B cell (primary cell): ENCODE measurements at regions not wholly inside any gene's neighbourhood (a gene's known extent, or its start where the extent isn't known, plus 50 kb on each side); places are given as distances from the start of the nearest gene placed in this dataset.

Experiments
- ATAC-seq: fragments of 200-7000 bp; cut with Tn5 transposase; one replicate; pipeline ENCODE4 v1.10.0; 2021; ENCODE audit warnings: low read depth, mild to moderate bottlenecking, moderate number of reproducible peaks, moderate library complexity
- CTCF ChIA-PET: fragments of 350-600 bp; sonication (Branson Sonifier 250); formaldehyde crosslinking; loops from one replicate; lab custom pipeline; 2021; ENCODE audit warnings: antibody characterized with exemption, inconsistent platforms; lab: Charles Lee
- POLR2A ChIA-PET: fragments of 350-600 bp; sonication (Branson Sonifier 250); formaldehyde crosslinking; loops from one replicate; lab custom pipeline; 2021; ENCODE audit warnings: antibody characterized with exemption; lab: Charles Lee
- DNase-seq: peaks from one replicate; pipeline ENCODE4 v3.0.0; 2013
- H2AFZ ChIP-seq: 2 replicates; pipeline ENCODE4 v1.6.1; 2012; ENCODE audit warnings: mild to moderate bottlenecking, low read depth, low read length; ENCODE audit not compliant: insufficient read depth, poor library complexity, severe bottlenecking
- H3K27ac ChIP-seq, 2 donors: 1 replicate in 1 of 2; 2 replicates in 1 of 2; pipeline ENCODE4 v1.5.1; 2012 to 2013; ENCODE audit warnings: low read length in 2 of 2, mild to moderate bottlenecking in 2 of 2, moderate library complexity in 1 of 2
- H3K27me3 ChIP-seq, 4 experiments: fragments of 200-600 bp in 1 of 4; sonication (generic) in 1 of 4; replicated peaks in 1 of 4; 1 replicate in 2 of 4; 2 replicates in 2 of 4; pipeline versions ENCODE4 v1.6.1 to v1.7.0; 2013 to 2016; ENCODE audit warnings: low read length in 3 of 4, mild to moderate bottlenecking in 2 of 4, mixed read lengths in 1 of 4, moderate library complexity in 1 of 4; ENCODE audit not compliant: insufficient read depth in 4 of 4, control insufficient read depth in 3 of 4; ENCODE audit errors: control extremely low read depth in 1 of 4
- H3K36me3 ChIP-seq, 2 experiments: replicated peaks in 1 of 2; 1 replicate in 1 of 2; 2 replicates in 1 of 2; pipeline versions ENCODE4 v1.6.1 to v1.7.1; 2013; ENCODE audit warnings: low read length in 1 of 2; ENCODE audit not compliant: insufficient read depth in 2 of 2, control insufficient read depth in 1 of 2; ENCODE audit errors: control extremely low read depth in 1 of 2, extremely low read depth in 1 of 2
- H3K4me1 ChIP-seq, 2 donors: fragments of 200-600 bp in 1 of 2; sonication (generic) in 1 of 2; 1 replicate in 1 of 2; 2 replicates in 1 of 2; pipeline versions ENCODE4 v1.5.1 to v1.6.1; 2013 to 2017; ENCODE audit warnings: low read length in 2 of 2; ENCODE audit not compliant: control insufficient read depth in 2 of 2, insufficient read depth in 2 of 2
- H3K4me2 ChIP-seq: replicated peaks from 2 replicates; pipeline ENCODE3; 2012; ENCODE audit warnings: mild to moderate bottlenecking, low read depth, low read length; ENCODE audit not compliant: poor library complexity, severe bottlenecking
- H3K4me3 ChIP-seq, 5 experiments: fragments of 200-600 bp in 1 of 5; sonication (generic) in 1 of 5; 1 replicate in 3 of 5; 2 replicates in 2 of 5; pipeline versions ENCODE4 v1.5.1 to v1.7.0; 2011 to 2016; ENCODE audit warnings: low read length in 4 of 5, mild to moderate bottlenecking in 4 of 5, low read depth in 2 of 5, control low read depth in 1 of 5, moderate library complexity in 1 of 5; ENCODE audit not compliant: insufficient read depth in 1 of 5; ENCODE audit errors: control extremely low read depth in 1 of 5, extremely low read depth in 1 of 5
- H3K79me2 ChIP-seq: fragments of 200-600 bp; sonication (generic); one replicate; pipeline ENCODE4 v1.6.0; 2016; ENCODE audit warnings: low read length; ENCODE audit not compliant: control insufficient read depth, insufficient read depth
- H3K9ac ChIP-seq: fragments of 200-600 bp; sonication (generic); 2 replicates; pipeline ENCODE4 v1.6.1; 2017; ENCODE audit warnings: mild to moderate bottlenecking, low read length, moderate library complexity
- H3K9me3 ChIP-seq, 3 donors: one replicate each; pipeline versions ENCODE4 v1.6.1 to v1.7.1; 2013; ENCODE audit warnings: low read length in 2 of 3; ENCODE audit not compliant: control insufficient read depth in 2 of 3, insufficient read depth in 1 of 3; ENCODE audit errors: control extremely low read depth in 1 of 3
- H4K20me1 ChIP-seq: 2 replicates; pipeline ENCODE4 v1.6.0; 2012; ENCODE audit warnings: mild to moderate bottlenecking, low read length; ENCODE audit not compliant: insufficient read depth, control insufficient read depth, poor library complexity, severe bottlenecking
- H3K27ac Mint-ChIP-seq: one replicate; pipeline ENCODE4 v1.8.0; 2021; ENCODE audit warnings: mixed read lengths
- H3K27me3 Mint-ChIP-seq: one replicate; pipeline ENCODE4 v1.8.0; 2021; ENCODE audit warnings: mixed read lengths
- H3K4me1 Mint-ChIP-seq: one replicate; pipeline ENCODE4 v1.8.0; 2021; ENCODE audit warnings: mixed read lengths
- H3K4me3 Mint-ChIP-seq: one replicate; pipeline ENCODE4 v1.8.0; 2021; ENCODE audit warnings: mixed read lengths
- H3K9me3 Mint-ChIP-seq: one replicate; pipeline ENCODE4 v1.8.0; 2022; ENCODE audit warnings: mixed read lengths; ENCODE audit not compliant: insufficient read depth
- CTCF ChIP-seq: fragments of 200-600 bp; IDR thresholded peaks from one replicate; pipeline ENCODE4 v1.8.0; 2022; ENCODE audit warnings: antibody characterized with exemption, mild to moderate bottlenecking
- EZH2 ChIP-seq: IDR thresholded peaks from 2 replicates; pipeline ENCODE4 v1.6.1; 2012; ENCODE audit warnings: borderline replicate concordance, low read depth, mild to moderate bottlenecking, moderate library complexity, low read length; ENCODE audit not compliant: insufficient read depth, poor library complexity, severe bottlenecking
- WGBS: methylation state at CpG from one replicate; pipeline ENCODE4 v1.1.5; 2013; ENCODE audit warnings: missing lambda C conversion rate; ENCODE audit not compliant: insufficient coverage; 5-methylcytosine and 5-hydroxymethylcytosine counted together
- intact Hi-C: fragments of 100-400 bp; cut with micrococcal nuclease; formaldehyde crosslinking; loops from one replicate; pipeline ENCODE4 v1.10.0; 2022

GRCh38 chr12:65740506-65740872, 83.8 kb upstream of the HMGA2 start:
- Histone ChIP-seq H3K79me2 (no peaks in the 10 kb centered on the region), H2AFZ (peak overlapping the region; percentile 46), H3K27ac (no peak overlapping the region), H3K36me3 (no peaks in the 10 kb centered on the region), H3K4me2 (peak overlapping the region; percentile 85), H3K4me3 (peak overlapping the region in 2 of 5 experiments; percentile 25 to 53), H3K9me3 (peaks cover 0 to 5% (median 2%) of the 10 kb centered on the region in 3 donors), H3K27me3 (peaks cover 0 to 10% (median 0%) of the 10 kb centered on the region in 4 experiments), H4K20me1 (no peaks in the 10 kb centered on the region), H3K9ac (peak overlapping the region; percentile 45), H3K4me1 (peaks cover 4 to 12% of the 10 kb centered on the region in 2 donors)
- ATAC-seq (no peak), DNase-seq (no peak)
- TF ChIP-seq CTCF (no peak), EZH2 (no peak)
- ChIA-PET POLR2A (no interaction called here), CTCF (no interaction called here)
- H3K27ac Mint-ChIP-seq, result no peak overlapping the region
- H3K4me1 Mint-ChIP-seq, result peaks cover 16% of the 10 kb centered on the region
- intact Hi-C loops, result no loop called here
- H3K4me3 Mint-ChIP-seq, result peak overlapping the region; percentile 76
- H3K27me3 Mint-ChIP-seq, result peaks cover 40% of the 10 kb centered on the region
- H3K9me3 Mint-ChIP-seq, result peaks cover 3% of the 10 kb centered on the region
- no CpG with 5 or more reads among the region's 1 CpG for WGBS

GRCh38 chr12:65740873-65741600, 83.2 kb upstream of the HMGA2 start:
- H4K20me1 ChIP-seq, result no peaks in the 10 kb centered on the region
- H3K9me3 ChIP-seq, result peaks cover 0 to 5% (median 0%) of the 10 kb centered on the region in 3 donors
- Mint-ChIP-seq H3K27me3 (peaks cover 44% of the 10 kb centered on the region), H3K4me1 (peaks cover 16% of the 10 kb centered on the region), H3K27ac (no peak overlapping the region), H3K9me3 (peaks cover 3% of the 10 kb centered on the region), H3K4me3 (peak overlapping the region; percentile 76)
- H3K27ac ChIP-seq, result no peak overlapping the region
- no peaks in the 10 kb centered on the region for H3K79me2 ChIP-seq
- CTCF ChIA-PET, result no interaction called here
- peaks cover 4 to 12% of the 10 kb centered on the region in 2 donors for H3K4me1 ChIP-seq
- peak overlapping the region; percentile 25 to 57 (median 53) for H3K4me3 ChIP-seq
- 2% methylated on average over 26 of the region's 42 CpGs for WGBS
- peak; percentile 10 for DNase-seq
- peak overlapping the region; percentile 46 for H2AFZ ChIP-seq
- intact Hi-C loops, result no loop called here
- H3K9ac ChIP-seq, result peak overlapping the region; percentile 45
- peak overlapping the region; percentile 85 for H3K4me2 ChIP-seq
- no peak for TF ChIP-seq EZH2
- TF ChIP-seq CTCF, result no peak
- POLR2A ChIA-PET, result no interaction called here
- peak; percentile 64 for ATAC-seq
- no peaks in the 10 kb centered on the region for H3K36me3 ChIP-seq
- peaks cover 0 to 12% (median 0%) of the 10 kb centered on the region in 4 experiments for H3K27me3 ChIP-seq
